Spleen (tissue), 11 donors: ENCODE measurements at regions not wholly inside any gene's neighbourhood (a gene's known extent, or its start where the extent isn't known, plus 50 kb on each side); places are given as distances from the start of the nearest gene placed in this dataset.

Experiments
- DNase-seq: peaks from one replicate; pipeline ENCODE4 v3.0.0-alpha.2; 2020
- H3K27ac ChIP-seq, 8 donors: fragments of 200-600 bp; sonication (generic) in 7 of 8; 1 replicate in 4 of 8; 2 replicates in 4 of 8; pipeline versions ENCODE4 v1.5.0 to v1.8.0; 2016 to 2021; ENCODE audit warnings: inconsistent platforms in 4 of 8, mild to moderate bottlenecking in 4 of 8, moderate library complexity in 1 of 8
- H3K27me3 ChIP-seq, 7 donors: fragments of 200-600 bp; sonication (generic) in 6 of 7; replicated peaks in 1 of 7; 1 replicate in 4 of 7; 2 replicates in 3 of 7; pipeline versions ENCODE4 v1.5.0 to v1.8.0; 2016 to 2021; ENCODE audit warnings: inconsistent platforms in 3 of 7, mild to moderate bottlenecking in 1 of 7
- H3K36me3 ChIP-seq, 6 donors: fragments of 200-600 bp; sonication (generic) in 5 of 6; 1 replicate in 4 of 6; 2 replicates in 2 of 6; pipeline versions ENCODE4 v1.5.0 to v1.8.0; 2016 to 2021; ENCODE audit warnings: inconsistent platforms in 2 of 6
- H3K4me1 ChIP-seq, 6 donors: fragments of 200-600 bp; sonication (generic) in 5 of 6; 1 replicate in 3 of 6; 2 replicates in 3 of 6; pipeline versions ENCODE4 v1.5.0 to v1.8.0; 2016 to 2021; ENCODE audit warnings: inconsistent platforms in 3 of 6
- H3K4me3 ChIP-seq, 8 donors: fragments of 200-600 bp; sonication (generic) in 7 of 8; 1 replicate in 4 of 8; 2 replicates in 4 of 8; pipeline versions ENCODE4 v1.5.0 to v1.8.0; 2016 to 2021; ENCODE audit warnings: inconsistent platforms in 4 of 8, mild to moderate bottlenecking in 4 of 8, moderate library complexity in 2 of 8
- H3K9me3 ChIP-seq, 8 donors: fragments of 200-600 bp; sonication (generic) in 7 of 8; 1 replicate in 4 of 8; 2 replicates in 4 of 8; pipeline versions ENCODE4 v1.5.0 to v1.8.0; 2016 to 2021; ENCODE audit warnings: inconsistent platforms in 4 of 8
- CTCF ChIP-seq, 11 experiments: fragments of 200-600 bp in 7 of 11; fragments of 450-650 bp in 4 of 11; sonication (generic) in 4 of 11; IDR thresholded peaks in 8 of 11; conservative IDR thresholded peaks in 3 of 11; 1 replicate in 7 of 11; 2 replicates in 4 of 11; pipeline versions ENCODE4 v1.4.0 to v1.8.0; 2016 to 2021; ENCODE audit warnings: antibody characterized with exemption in 11 of 11, inconsistent platforms in 4 of 11, mild to moderate bottlenecking in 1 of 11
- POLR2A ChIP-seq, 3 donors: fragments of 450-650 bp; IDR thresholded peaks; one replicate each; pipeline ENCODE4 v1.5.1; 2017; ENCODE audit warnings: antibody characterized with exemption in 3 of 3, mild to moderate bottlenecking in 1 of 3
- POLR2AphosphoS5 ChIP-seq, 3 donors: sonication (generic); formaldehyde crosslinking; IDR thresholded peaks; one replicate each; pipeline ENCODE4 v1.5.1; 2017; ENCODE audit warnings: antibody characterized with exemption in 3 of 3
- WGBS, 5 donors: extraction: QIAGEN DNeasy Blood & Tissue Kit in 3 of 5; methylation state at CpG; one replicate each; pipeline versions ENCODE4 v1.1.5 to v1.1.7; 2013 to 2018; 5-methylcytosine and 5-hydroxymethylcytosine counted together
- intact Hi-C: fragments of 100-400 bp; cut with DNase I; formaldehyde crosslinking; loops from one replicate; pipeline ENCODE4 v1.15.0; 2023; ENCODE audit warnings: low total_unique reads
- donor health status: healthy with polysubstance abuse.
- donor health status: DM: no; HTN: no; CAD: no; lungs with moderate emphysema.
- donor health status: DM: no; HTN: no; CAD: no.
- donor health status: Bipolar disorder and iron deficiency.
- donor health status: healthy.
- donor health status: DM: no; HTN: no; CAD: no.
- donor health status: DM: yes; HTN: yes; CAD: no.

- intact Hi-C loops = no loop called here
- Histone ChIP-seq H3K36me3 (no peaks in the 10 kb centered on the region), H3K4me3 (no peak overlapping the region), H3K27ac (no peak overlapping the region), H3K4me1 (no peaks in the 10 kb centered on the region), H3K27me3 (no peaks in the 10 kb centered on the region), H3K9me3 (no peaks in the 10 kb centered on the region)
- 70 to 89% (median 75%) methylated on average over 2 of the region's 2 CpGs for WGBS, 5 donors
- DNase-seq = no peak
- TF ChIP-seq POLR2A (IDR thresholded peaks at IDR 0.05) = no peak
- no peak for TF ChIP-seq CTCF (IDR thresholded peaks at IDR 0.05 in 8 of 11, conservative IDR thresholded peaks at IDR 0.05 in 3 of 11)
- TF ChIP-seq POLR2AphosphoS5 (IDR thresholded peaks at IDR 0.05) = no peak
Observed at GRCh38 chr11:25655636-25656035, 676.3 kb upstream of the ANO3 start.

GRCh38 chr11:25658916-25659315 lies 673.0 kb upstream of the ANO3 start:
- Histone ChIP-seq H3K27ac (no peak overlapping the region), H3K4me1 (no peaks in the 10 kb centered on the region), H3K36me3 (no peaks in the 10 kb centered on the region), H3K27me3 (no peaks in the 10 kb centered on the region), H3K9me3 (no peaks in the 10 kb centered on the region), H3K4me3 (no peak overlapping the region)
- no peak for TF ChIP-seq CTCF (IDR thresholded peaks at IDR 0.05 in 8 of 11, conservative IDR thresholded peaks at IDR 0.05 in 3 of 11)
- TF ChIP-seq POLR2AphosphoS5 (IDR thresholded peaks at IDR 0.05) = no peak
- DNase-seq = no peak
- intact Hi-C loops = no loop called here
- 41 to 68% (median 48%) methylated on average over 2 of the region's 2 CpGs for WGBS, 5 donors

GRCh38 chr11:25659706-25660105 lies 672.2 kb upstream of the ANO3 start:
- no peak for DNase-seq
- Histone ChIP-seq H3K9me3 (no peaks in the 10 kb centered on the region), H3K36me3 (no peaks in the 10 kb centered on the region), H3K27ac (no peak overlapping the region), H3K4me1 (no peaks in the 10 kb centered on the region), H3K4me3 (no peak overlapping the region), H3K27me3 (no peaks in the 10 kb centered on the region)
- intact Hi-C loops = no loop called here
- 52 to 66% (median 55%) methylated on average over 3 of the region's 3 CpGs for WGBS, 5 donors
- TF ChIP-seq CTCF (IDR thresholded peaks at IDR 0.05 in 8 of 11, conservative IDR thresholded peaks at IDR 0.05 in 3 of 11) (no peak), POLR2A (IDR thresholded peaks at IDR 0.05) (no peak), POLR2AphosphoS5 (IDR thresholded peaks at IDR 0.05) (no peak)

- no peak for TF ChIP-seq POLR2A (IDR thresholded peaks at IDR 0.05)
- no peak for TF ChIP-seq CTCF (IDR thresholded peaks at IDR 0.05 in 8 of 11, conservative IDR thresholded peaks at IDR 0.05 in 3 of 11)
- TF ChIP-seq POLR2AphosphoS5 (IDR thresholded peaks at IDR 0.05) = no peak
- WGBS, 5 donors = 70 to 93% (median 78%) methylated on average over 1 of the region's 1 CpG
- H3K4me3 ChIP-seq = no peak overlapping the region
- no peaks in the 10 kb centered on the region for H3K27me3 ChIP-seq
- DNase-seq = no peak
- H3K9me3 ChIP-seq = no peaks in the 10 kb centered on the region
- intact Hi-C loops = no loop called here
- no peak overlapping the region for H3K27ac ChIP-seq
- H3K36me3 ChIP-seq = no peaks in the 10 kb centered on the region
- H3K4me1 ChIP-seq = no peaks in the 10 kb centered on the region
Observed at GRCh38 chr11:25667871-25668270, 664.1 kb upstream of the ANO3 start.
